Stimulated activated memory B cell treated with anti-CD40 and anti-IgM and Interleukin-4, amounts not matched to agents 10 μg/mL and 1 μg/mL and 100 μg/mL, for 72 hours (primary cell): ENCODE measurements at regions not wholly inside any gene's neighbourhood (a gene's known extent, or its start where the extent isn't known, plus 50 kb on each side); places are given as distances from the start of the nearest gene placed in this dataset.
"Not testable (repeated sequence)": the region's sequence is repeated elsewhere in the genome, so short reads cannot be mapped to it uniquely, and the experiment has no call there.

ENCODE experiments used
- ATAC-seq: fragments of 150-1000 bp; cut with Tn5 transposase; 2 replicates; pipeline ENCODE4 v1.10.0; 2021
- H3K27ac Mint-ChIP-seq: one replicate; pipeline ENCODE4 v1.8.0; 2022; ENCODE audit warnings: mild to moderate bottlenecking, mixed read lengths
- H3K27me3 Mint-ChIP-seq: one replicate; pipeline ENCODE4 v1.8.0; 2022; ENCODE audit warnings: mixed read lengths
- H3K36me3 Mint-ChIP-seq: one replicate; pipeline ENCODE4 v1.8.0; 2022; ENCODE audit warnings: mixed read lengths
- H3K4me1 Mint-ChIP-seq: one replicate; pipeline ENCODE4 v1.8.0; 2022; ENCODE audit warnings: mixed read lengths
- H3K4me3 Mint-ChIP-seq: one replicate; pipeline ENCODE4 v1.8.0; 2022; ENCODE audit warnings: mild to moderate bottlenecking, moderate library complexity, mixed read lengths
- H3K9me3 Mint-ChIP-seq: one replicate; pipeline ENCODE4 v1.8.0; 2022; ENCODE audit warnings: mixed read lengths

DNA sequence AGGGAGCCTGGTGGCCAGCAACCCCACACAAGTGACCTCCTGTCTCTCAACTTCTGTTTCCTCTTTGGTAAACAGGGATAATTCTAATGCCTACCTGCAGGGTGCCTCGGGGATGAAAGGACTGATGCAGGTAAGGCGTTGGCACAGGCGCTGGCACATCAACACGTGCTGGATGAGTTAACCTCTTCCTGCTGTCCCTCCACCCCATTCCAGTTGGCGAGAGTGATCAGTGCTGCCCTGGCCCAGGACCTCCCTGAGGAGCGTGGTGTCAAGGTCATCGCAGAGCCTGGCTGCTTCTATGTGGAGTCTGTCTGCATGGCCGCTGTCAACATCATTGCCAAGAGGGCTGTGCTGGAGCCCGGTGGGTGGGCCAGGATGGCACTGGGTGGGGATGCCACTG, 69.1 kb upstream of the TINAGL1 start:
- no peaks in the 10 kb centered on the region for H3K36me3 Mint-ChIP-seq
- H3K4me1 Mint-ChIP-seq, result peaks cover 24% of the 10 kb centered on the region
- no peak overlapping the region for H3K4me3 Mint-ChIP-seq
- H3K27me3 Mint-ChIP-seq, result peaks cover 87% of the 10 kb centered on the region
- H3K27ac Mint-ChIP-seq, result no peak overlapping the region
- no peak for ATAC-seq
- no peaks in the 10 kb centered on the region for H3K9me3 Mint-ChIP-seq

DNA sequence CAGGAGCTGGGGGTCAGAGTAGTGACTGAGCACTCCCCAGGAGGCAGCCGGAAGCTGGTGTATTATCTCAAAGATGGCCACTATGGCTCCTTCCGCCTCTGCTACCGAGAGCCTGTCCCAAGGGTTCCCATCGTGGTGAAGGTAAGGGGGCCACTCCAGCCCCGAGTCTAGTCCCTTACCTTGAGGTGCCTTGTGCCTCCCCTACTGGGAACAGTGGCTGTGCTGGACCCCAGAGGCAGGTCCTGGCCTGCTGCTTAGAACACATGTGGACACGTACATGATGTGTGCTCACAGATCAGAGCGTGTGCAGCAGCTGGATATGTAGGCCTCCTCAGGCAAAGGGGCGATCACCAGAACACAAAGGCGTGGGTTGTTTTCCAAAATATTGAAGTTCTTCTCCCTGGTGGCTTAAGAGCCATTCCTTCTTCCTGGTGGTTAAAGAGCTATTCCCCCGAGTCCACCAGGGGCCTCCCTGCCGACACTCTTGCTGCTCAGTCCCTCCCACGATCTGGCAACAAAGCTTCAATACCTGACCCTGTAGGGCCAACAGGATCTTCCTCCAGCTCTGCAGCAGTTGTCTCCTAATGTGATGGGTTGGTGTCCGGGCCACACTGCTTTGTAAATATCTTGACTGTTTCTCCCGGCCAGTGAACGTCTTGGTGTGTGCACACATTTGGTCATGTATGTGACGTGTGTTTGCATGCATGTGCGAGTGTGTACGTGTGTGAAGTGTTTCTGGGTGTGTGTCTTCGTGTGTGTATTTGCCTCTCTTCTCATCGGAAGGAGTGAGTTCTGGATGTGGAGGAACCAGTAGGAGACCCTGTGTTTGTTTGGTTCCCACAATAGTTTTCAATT, 68.4 kb upstream of the TINAGL1 start:
- Mint-ChIP-seq H3K27ac (no peak overlapping the region), H3K27me3 (peaks cover 87% of the 10 kb centered on the region), H3K36me3 (no peaks in the 10 kb centered on the region), H3K4me3 (no peak overlapping the region), H3K9me3 (no peaks in the 10 kb centered on the region), H3K4me1 (peaks cover 24% of the 10 kb centered on the region)
- no peak for ATAC-seq

DNA sequence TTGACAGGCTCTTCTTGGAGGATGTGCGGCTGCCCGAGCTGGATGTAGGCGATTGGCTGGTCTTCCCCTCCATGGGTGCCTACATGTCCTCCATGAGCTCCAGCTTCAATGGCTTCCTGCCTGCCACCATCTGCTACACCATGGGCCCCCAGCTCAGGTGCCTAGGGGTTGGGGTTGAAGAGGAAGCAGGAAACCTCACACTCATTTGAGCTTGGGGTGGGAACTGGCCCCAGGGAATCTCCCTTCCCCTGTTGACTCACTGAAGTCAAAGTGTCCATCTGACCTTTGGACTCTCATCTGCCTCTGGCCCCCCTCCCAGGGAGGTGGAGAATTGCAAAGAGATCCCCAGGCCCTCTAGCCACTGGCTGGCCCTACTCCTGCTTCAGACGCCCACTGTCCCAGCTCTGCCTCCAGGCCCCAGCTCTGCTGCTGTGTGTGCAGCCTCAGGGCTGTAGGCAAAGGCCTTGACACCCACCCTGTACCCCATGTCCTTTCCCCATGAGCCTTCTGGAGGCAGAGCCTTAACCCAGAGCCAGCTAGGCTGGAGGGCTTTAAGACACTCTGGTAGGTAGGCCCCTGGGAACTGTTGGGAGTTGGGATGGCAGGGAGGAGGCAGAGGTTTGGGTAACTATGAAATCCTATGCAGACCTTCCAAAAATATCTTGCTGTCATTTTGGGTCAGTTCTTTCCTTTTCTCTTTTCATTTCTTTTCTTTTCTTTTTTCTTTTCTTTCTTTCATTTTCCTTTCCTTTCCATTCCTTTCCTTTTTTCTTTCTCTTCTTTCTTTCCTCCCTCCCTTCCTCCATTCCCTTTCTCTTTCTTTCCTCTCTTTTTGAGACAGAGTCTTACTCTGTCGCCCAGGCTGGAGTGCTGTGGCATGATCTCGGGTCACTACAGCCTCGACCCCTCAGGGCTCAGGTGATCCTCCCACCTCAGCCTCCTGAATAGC, 66.9 kb upstream of the TINAGL1 start:
- peak; percentile 54 for ATAC-seq
- no peak overlapping the region for H3K4me3 Mint-ChIP-seq
- no peaks in the 10 kb centered on the region for H3K36me3 Mint-ChIP-seq
- H3K4me1 Mint-ChIP-seq, result peaks cover 24% of the 10 kb centered on the region
- no peak overlapping the region for H3K27ac Mint-ChIP-seq
- H3K27me3 Mint-ChIP-seq, result peaks cover 78% of the 10 kb centered on the region
- H3K9me3 Mint-ChIP-seq, result no peaks in the 10 kb centered on the region

DNA sequence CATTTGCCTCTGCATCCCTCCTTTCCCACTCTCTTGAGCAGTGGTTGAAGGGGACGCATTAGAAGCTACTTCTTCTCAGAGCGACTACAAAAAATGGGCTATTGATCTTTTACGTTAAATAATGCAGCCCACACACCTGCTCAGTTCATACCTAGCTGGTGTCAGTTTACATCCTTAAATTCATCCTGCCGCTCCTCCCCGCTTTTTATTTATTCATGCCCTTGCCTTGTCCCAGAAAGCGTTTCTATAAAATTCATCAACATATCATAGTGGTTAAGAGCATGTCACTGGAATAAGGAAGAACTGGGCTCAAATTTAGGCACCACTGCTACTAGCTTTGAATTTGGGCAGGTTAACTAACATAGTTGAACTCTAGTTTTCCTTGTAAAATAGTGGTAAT, 66.0 kb upstream of the TINAGL1 start:
- no peaks in the 10 kb centered on the region for H3K36me3 Mint-ChIP-seq
- no peak overlapping the region for H3K27ac Mint-ChIP-seq
- ATAC-seq, result no peak
- H3K9me3 Mint-ChIP-seq, result no peaks in the 10 kb centered on the region
- H3K27me3 Mint-ChIP-seq, result peaks cover 74% of the 10 kb centered on the region
- no peak overlapping the region for H3K4me3 Mint-ChIP-seq
- H3K4me1 Mint-ChIP-seq, result peaks cover 24% of the 10 kb centered on the region

DNA sequence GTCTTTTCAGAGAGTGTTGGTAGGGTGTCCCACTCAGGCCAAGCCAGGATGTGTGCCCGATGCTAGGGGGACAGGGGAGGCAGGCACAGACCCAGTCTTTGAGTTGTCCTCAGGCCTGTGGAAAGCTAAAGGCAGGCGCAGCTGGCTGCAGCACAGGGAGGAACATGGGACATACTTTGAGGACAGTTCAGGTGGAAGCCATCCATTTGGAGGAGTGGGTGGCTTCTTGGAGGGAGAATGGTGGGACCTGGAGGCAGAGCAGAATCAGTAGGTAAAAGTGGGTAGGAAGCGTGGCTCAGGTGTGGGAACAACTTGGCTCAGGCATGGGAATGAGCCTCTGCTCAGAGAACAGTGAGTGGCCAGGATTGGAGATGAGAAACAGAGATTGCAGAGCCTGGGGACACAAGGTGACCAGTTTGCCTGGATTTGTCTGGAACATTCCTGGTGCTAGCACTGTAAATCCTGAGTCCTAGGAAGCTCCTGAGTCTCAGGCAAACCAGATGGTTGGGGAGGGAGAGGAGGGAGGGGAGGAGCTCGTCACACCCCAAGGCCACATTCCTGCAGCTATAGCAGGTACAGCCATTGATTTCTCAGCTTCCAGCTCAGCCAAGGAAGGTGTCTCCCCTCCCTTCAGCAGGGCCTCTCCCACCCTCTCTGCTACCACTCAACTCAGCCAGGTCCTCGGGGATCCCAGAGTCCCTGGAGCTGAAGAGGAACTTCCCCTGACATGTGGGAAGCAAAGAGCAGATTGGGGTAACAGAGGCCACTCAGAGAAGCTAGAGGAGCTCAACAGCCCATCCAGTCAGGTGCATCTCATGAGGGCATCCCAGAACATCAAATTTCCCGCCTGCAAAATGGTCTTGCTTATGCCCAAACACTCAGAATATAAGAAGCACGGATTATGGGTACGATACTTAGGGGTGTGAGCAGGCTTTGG, 65.2 kb upstream of the TINAGL1 start:
- H3K4me1 Mint-ChIP-seq, result peaks cover 16% of the 10 kb centered on the region
- H3K36me3 Mint-ChIP-seq, result no peaks in the 10 kb centered on the region
- ATAC-seq, result no peak
- H3K27me3 Mint-ChIP-seq, result peaks cover 66% of the 10 kb centered on the region
- H3K4me3 Mint-ChIP-seq, result no peak overlapping the region
- peaks cover 2% of the 10 kb centered on the region for H3K9me3 Mint-ChIP-seq
- H3K27ac Mint-ChIP-seq, result no peak overlapping the region

DNA sequence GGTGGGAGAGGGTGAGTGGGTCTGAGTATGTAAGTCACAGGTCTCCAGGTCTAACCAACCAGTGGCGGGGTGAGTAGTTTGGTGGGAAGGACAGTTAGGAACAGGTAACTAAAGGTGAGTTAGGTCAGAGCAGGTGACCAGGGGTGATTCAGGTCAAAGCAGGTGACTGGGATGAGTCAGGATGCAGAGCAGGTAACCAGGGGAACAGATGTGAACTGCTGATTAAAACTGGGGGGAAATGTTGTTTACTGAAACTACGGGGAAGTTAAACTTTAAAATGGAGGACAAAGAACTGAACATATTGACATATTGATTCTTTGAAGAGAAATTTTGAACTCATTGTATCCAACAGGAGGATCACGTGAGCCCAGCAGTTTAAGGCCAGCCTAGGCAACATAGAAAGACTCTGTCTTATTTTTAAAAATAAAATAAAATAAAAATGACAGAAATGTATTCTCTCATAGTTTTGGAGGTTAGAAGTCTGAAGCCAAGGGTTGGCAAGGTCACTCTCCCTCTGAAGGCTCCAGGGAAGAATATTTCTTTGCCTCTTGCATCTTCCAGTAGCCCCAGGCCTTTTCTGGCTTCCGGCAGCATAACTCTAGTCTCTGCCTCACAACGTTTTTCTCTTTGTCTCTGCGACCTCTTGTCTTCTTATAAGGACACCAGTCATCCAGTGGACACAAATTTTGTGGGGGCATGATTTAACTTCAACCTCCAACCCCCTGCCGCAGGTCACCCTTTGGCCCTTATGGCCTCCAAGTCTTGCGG, 64.3 kb upstream of the TINAGL1 start:
- peaks cover 57% of the 10 kb centered on the region for H3K27me3 Mint-ChIP-seq
- H3K27ac Mint-ChIP-seq, result no peak overlapping the region
- H3K4me1 Mint-ChIP-seq, result peaks cover 12% of the 10 kb centered on the region
- peaks cover 2% of the 10 kb centered on the region for H3K9me3 Mint-ChIP-seq
- no peak for ATAC-seq
- no peaks in the 10 kb centered on the region for H3K36me3 Mint-ChIP-seq
- no peak overlapping the region for H3K4me3 Mint-ChIP-seq

DNA sequence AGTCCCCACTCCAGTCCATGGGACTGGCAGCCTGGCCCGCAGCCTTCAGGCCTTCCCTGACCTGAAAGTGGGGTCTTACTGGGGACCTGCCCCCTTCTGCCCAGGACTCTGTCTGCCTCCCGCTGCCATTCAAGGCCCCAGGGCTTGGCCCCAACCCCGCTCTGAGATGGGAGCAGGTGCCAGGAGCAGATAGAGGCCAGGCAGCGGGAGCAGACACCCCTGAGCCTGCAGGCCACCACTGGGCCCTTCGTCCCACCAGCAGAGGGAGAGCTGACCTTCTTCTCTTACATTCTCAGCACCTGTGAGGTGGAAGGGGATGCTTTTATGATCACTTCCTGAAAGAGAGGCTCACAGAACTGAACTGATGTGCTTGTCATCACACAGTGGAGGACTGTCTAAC, 62.2 kb upstream of the TINAGL1 start:
- H3K4me1 Mint-ChIP-seq, result peaks cover 9% of the 10 kb centered on the region
- ATAC-seq, result no peak
- no peak overlapping the region for H3K27ac Mint-ChIP-seq
- peaks cover 2% of the 10 kb centered on the region for H3K9me3 Mint-ChIP-seq
- peaks cover 38% of the 10 kb centered on the region for H3K27me3 Mint-ChIP-seq
- no peak overlapping the region for H3K4me3 Mint-ChIP-seq
- no peaks in the 10 kb centered on the region for H3K36me3 Mint-ChIP-seq

DNA sequence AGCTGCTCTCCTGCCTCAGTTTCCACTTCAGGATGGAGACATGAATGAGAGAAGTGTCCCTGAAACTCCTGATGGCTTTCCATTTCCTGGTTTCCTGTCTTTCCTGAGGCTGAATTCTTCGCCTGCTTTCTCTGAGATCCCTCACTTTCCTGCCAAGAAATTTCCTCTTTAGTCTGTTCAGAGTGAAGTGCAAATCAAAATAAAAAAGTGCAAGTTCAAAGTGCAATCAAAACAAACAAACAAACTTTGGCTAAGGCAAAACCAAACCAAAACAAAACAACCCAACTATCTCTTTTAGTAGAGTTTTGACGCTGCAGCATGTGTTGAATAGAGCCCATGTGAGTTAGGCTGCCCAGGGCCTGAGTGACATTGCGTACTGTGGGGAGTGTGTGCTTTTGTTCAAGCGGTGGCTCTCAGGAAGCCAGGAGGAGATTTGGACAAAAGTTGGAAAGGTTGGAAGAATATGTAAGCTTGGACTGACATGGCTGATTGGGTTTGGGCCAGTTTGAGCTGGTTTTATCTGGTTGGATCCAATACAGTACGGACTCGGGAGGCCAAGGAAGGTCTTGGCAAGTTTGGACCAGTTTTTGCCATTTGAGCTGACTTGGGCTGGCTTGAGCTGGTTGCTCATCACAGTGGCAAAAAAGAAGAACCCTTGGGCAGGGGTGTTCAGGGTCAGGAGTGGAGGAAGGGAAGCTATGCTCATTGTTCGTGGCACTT, 61.1 kb upstream of the TINAGL1 start:
- Mint-ChIP-seq H3K9me3 (peaks cover 2% of the 10 kb centered on the region), H3K27me3 (peaks cover 31% of the 10 kb centered on the region)

DNA sequence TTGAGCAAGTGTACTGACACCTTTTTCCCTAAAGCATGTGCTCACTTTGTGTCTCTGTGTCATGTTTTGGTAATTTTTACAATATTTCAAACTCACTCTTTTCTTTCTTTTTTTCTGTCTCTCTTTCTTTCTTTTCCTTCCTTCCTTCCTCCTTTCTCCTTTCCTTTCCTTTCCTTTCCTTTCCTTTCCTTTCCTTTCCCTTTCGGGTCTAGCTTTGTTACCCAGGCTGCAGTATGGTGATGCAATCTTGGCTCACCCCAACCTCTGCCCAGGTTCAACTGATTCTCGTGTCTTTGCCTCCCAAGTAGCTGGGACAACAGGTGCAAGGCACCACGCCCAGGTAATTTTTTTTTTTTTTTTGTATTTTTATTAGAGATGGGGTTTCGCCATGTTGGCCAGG, 60.4 kb upstream of the TINAGL1 start:
- Mint-ChIP-seq H3K27me3 (peaks cover 31% of the 10 kb centered on the region), H3K36me3 (peaks cover 6% of the 10 kb centered on the region), H3K27ac (no peak overlapping the region), H3K4me3 (no peak overlapping the region), H3K4me1 (no peaks in the 10 kb centered on the region), H3K9me3 (peaks cover 5% of the 10 kb centered on the region)
- ATAC-seq, result no peak

More for the DNA sequence above, 61.1 kb upstream of the TINAGL1 start:
- Mint-ChIP-seq H3K4me1 (no peaks in the 10 kb centered on the region), H3K36me3 (peaks cover 1% of the 10 kb centered on the region), H3K27ac (no peak overlapping the region), H3K4me3 (no peak overlapping the region)
- no peak for ATAC-seq

DNA sequence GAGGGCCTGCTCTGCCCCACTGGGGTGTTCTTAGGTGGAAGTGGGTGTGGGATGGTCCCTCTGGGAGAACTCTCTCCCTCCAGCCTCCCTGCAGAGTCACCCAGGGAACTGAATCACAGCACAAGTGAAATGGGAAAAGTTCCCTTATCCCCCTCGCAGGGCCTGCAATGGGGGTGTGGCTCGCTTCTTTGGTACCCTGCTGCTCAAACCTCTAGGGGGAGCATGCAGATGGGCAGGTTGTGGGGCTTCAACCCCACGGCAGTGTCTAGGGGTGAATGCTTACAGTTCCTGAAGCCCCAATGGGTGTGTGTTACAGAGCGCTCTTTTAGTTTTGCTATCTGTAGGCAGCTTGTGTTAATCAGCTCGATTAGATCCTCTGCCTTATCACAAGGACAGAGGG, 59.0 kb upstream of the TINAGL1 start:
- Mint-ChIP-seq H3K9me3 (peaks cover 5% of the 10 kb centered on the region), H3K36me3 (peaks cover 6% of the 10 kb centered on the region), H3K4me3 (no peak overlapping the region), H3K27ac (no peak overlapping the region), H3K4me1 (no peaks in the 10 kb centered on the region), H3K27me3 (peaks cover 34% of the 10 kb centered on the region)
- no peak for ATAC-seq

DNA sequence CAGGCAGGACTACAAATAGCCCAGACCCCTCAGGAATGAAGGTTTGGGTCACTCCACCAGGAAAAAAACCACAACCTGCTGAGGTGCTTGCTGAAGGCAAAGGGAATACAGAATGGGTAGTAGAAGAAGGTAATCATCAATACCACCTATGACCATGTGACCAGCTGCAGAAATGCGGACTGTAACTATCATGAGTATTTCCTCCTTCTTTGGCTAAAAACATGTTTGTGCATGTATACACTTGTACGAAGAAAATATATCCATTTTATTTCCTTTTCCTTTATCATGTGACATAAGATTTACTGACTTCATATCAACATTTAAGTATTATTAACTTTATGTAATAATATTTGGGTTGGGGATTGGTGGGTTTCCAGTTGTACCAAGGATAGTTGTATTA, 58.3 kb upstream of the TINAGL1 start:
- not testable (repeated sequence) for H3K4me3 Mint-ChIP-seq, H3K36me3 Mint-ChIP-seq, ATAC-seq, H3K4me1 Mint-ChIP-seq, H3K9me3 Mint-ChIP-seq, H3K27ac Mint-ChIP-seq
- peaks cover 28% of the 10 kb centered on the region for H3K27me3 Mint-ChIP-seq

DNA sequence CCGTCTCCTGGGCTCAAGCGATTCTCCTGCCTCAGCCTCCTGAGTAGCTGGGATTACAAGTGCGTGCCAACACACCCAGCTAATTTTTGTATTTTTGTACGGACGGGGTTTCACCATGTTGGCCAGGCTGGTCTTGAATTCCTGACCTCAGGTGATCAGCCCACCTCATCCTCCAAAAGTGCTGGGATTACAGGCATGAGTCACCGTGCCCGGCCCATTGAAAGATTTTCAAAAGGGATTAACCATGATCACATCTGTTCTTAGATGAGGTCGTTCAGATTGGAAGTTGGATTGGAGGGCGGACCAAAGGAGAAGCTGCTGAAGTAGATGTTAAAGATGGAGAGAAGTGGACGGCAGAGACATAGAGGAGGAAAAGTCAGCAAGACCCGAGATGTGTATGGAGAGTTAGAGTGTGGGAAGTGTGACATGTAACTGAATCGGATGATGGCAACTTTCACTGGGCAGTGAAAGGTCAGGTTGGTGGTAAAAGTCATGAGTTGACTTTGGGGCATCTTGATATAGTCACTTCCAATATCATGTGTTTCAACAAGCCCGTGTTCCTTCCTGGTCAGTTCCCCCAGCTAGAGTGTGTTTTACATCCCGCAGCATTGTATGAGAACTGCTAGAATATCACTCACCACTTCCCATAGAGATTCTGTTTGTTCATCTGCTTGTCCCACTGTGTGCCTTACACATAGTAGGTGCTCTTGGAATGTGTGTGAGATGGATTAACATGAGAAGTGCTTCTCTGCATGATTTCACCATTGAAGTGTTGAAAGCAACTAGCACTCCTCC, 54.4 kb upstream of the TINAGL1 start:
- no peak overlapping the region for H3K27ac Mint-ChIP-seq
- H3K27me3 Mint-ChIP-seq, result peaks cover 33% of the 10 kb centered on the region
- ATAC-seq, result no peak
- peaks cover 2% of the 10 kb centered on the region for H3K9me3 Mint-ChIP-seq
- peaks cover 7% of the 10 kb centered on the region for H3K4me1 Mint-ChIP-seq
- peaks cover 6% of the 10 kb centered on the region for H3K36me3 Mint-ChIP-seq
- no peak overlapping the region for H3K4me3 Mint-ChIP-seq

DNA sequence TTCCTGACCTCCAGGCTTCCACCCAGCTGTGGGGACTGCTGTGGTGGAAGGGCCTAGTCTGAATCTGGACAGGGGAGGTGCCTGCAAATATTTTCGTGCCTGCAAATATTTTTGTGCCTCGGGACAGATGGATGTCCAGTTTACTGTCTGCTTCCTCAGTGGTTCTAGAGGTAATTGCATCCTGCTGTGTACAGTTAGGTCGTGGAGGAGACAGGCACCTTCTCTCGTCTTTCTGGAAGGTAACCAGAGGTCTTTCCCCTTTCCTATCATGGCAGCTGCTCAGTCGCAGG, 53.8 kb upstream of the TINAGL1 start:
- H3K4me1 Mint-ChIP-seq, result peaks cover 7% of the 10 kb centered on the region
- no peak overlapping the region for H3K27ac Mint-ChIP-seq
- peaks cover 2% of the 10 kb centered on the region for H3K9me3 Mint-ChIP-seq
- H3K36me3 Mint-ChIP-seq, result peaks cover 6% of the 10 kb centered on the region
- peaks cover 33% of the 10 kb centered on the region for H3K27me3 Mint-ChIP-seq
- H3K4me3 Mint-ChIP-seq, result no peak overlapping the region
- ATAC-seq, result no peak
